DND-41 (cell line): ENCODE measurements at regions not wholly inside any gene's neighbourhood (a gene's known extent, or its start where the extent isn't known, plus 50 kb on each side); places are given as distances from the start of the nearest gene placed in this dataset.

Experiments used
- EZH2 ChIP-seq: IDR thresholded peaks from 3 replicates; pipeline ENCODE4 v1.6.1; 2012; ENCODE audit warnings: borderline replicate concordance, low read depth, mild to moderate bottlenecking, moderate library complexity, low read length, inconsistent platforms; ENCODE audit not compliant: severe bottlenecking
- TF ChIP-seq, protein P1 (sequence below): IDR thresholded peaks from 2 replicates; pipeline ENCODE4 v1.5.1; 2012; ENCODE audit warnings: borderline replicate concordance, low read length, moderate library complexity, mild to moderate bottlenecking; ENCODE audit not compliant: poor library complexity, severe bottlenecking; ENCODE audit errors: extremely low read depth

DNA sequence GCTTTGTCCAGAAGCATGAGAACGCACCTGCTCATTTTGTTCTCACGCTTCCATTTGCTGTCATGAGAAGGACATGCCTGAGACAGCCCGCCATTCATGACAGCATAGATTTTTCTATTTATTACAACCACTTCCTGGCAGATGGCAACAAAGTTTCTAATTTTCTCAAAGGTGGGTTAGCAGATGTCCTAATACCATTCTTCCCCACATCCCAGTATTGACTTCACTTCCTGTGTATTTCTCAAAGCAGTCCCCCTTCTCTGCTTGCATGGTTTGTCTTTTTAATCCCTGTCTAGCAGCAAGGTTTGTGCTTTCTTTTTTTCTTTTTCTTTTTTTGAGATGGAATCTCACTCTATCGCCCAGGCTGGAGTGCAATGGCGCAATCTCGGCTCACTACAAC, 94.3 kb downstream of the ISX start:
- TF ChIP-seq, protein P1, sequence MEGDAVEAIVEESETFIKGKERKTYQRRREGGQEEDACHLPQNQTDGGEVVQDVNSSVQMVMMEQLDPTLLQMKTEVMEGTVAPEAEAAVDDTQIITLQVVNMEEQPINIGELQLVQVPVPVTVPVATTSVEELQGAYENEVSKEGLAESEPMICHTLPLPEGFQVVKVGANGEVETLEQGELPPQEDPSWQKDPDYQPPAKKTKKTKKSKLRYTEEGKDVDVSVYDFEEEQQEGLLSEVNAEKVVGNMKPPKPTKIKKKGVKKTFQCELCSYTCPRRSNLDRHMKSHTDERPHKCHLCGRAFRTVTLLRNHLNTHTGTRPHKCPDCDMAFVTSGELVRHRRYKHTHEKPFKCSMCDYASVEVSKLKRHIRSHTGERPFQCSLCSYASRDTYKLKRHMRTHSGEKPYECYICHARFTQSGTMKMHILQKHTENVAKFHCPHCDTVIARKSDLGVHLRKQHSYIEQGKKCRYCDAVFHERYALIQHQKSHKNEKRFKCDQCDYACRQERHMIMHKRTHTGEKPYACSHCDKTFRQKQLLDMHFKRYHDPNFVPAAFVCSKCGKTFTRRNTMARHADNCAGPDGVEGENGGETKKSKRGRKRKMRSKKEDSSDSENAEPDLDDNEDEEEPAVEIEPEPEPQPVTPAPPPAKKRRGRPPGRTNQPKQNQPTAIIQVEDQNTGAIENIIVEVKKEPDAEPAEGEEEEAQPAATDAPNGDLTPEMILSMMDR = no peak
- TF ChIP-seq EZH2 = no peak
